ENCODE measurements at regions not wholly inside any gene's neighbourhood (a gene's known extent, or its start where the extent isn't known, plus 50 kb on each side); places are given as distances from the start of the nearest gene placed in this dataset.

DNA sequence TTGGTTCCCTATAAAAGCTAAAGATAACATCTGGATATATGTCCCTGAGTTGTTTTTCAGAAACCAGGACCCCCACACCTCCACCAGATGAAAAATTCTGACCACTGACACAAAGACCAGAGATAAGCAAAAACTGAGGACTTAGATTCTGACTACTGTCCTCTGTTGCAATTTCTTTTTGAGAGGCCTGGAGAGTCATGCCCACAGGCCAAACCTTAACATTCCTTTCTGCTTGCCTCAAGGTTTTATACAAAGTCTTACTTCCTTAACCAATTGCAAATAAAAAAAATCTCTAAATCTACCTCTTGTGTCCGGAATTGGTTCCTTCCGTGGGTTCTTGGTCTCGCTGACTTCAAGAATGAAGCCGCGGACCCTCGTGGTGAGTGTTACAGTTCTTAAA, 228.5 kb downstream of the ABCC12 start:
- TF ChIP-seq, protein P1, sequence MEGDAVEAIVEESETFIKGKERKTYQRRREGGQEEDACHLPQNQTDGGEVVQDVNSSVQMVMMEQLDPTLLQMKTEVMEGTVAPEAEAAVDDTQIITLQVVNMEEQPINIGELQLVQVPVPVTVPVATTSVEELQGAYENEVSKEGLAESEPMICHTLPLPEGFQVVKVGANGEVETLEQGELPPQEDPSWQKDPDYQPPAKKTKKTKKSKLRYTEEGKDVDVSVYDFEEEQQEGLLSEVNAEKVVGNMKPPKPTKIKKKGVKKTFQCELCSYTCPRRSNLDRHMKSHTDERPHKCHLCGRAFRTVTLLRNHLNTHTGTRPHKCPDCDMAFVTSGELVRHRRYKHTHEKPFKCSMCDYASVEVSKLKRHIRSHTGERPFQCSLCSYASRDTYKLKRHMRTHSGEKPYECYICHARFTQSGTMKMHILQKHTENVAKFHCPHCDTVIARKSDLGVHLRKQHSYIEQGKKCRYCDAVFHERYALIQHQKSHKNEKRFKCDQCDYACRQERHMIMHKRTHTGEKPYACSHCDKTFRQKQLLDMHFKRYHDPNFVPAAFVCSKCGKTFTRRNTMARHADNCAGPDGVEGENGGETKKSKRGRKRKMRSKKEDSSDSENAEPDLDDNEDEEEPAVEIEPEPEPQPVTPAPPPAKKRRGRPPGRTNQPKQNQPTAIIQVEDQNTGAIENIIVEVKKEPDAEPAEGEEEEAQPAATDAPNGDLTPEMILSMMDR (IDR thresholded peaks at IDR 0.05) = no peak
- TF ChIP-seq POLR2A (IDR thresholded peaks at IDR 0.05) = no peak
